ENCODE measurements at regions not wholly inside any gene's neighbourhood (a gene's known extent, or its start where the extent isn't known, plus 50 kb on each side); places are given as distances from the start of the nearest gene placed in this dataset.

- TF ChIP-seq CTCF (conservative IDR thresholded peaks at IDR 0.05; ENCODE audit: low read depth, low read length) (no peak), EZH2phosphoT487 (IDR thresholded peaks at IDR 0.05; ENCODE audit: borderline replicate concordance, low read length) (no peak)
Observed at GRCh38 chr5:111976705-111977435, 219.9 kb upstream of the NREP start.
